ENCODE measurements at regions not wholly inside any gene's neighbourhood (a gene's known extent, or its start where the extent isn't known, plus 50 kb on each side); places are given as distances from the start of the nearest gene placed in this dataset.

DNA sequence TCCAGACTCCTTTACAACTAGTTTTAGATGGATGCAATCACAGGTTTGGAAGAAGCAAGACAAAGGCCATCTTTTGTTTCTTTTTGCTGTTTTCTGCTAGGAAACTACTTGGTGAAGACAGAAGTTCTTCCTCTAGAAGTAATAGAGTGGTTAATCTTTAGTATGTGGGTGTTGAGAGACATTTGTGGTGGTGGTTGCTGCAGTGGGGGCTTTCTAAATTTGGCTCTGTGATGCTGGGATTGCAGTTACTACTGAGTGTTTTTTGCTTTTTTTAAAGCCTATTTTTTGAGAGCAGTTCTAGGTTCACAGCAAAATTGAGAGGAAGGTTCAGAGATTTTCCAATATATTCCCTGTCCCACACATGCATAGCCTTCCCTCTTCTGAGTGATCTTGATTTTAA is 120.0 kb downstream of the AASDHPPT start:
- H3K4me3 ChIP-seq (ENCODE audit: low read depth, low read length) = no peak overlapping the region

DNA sequence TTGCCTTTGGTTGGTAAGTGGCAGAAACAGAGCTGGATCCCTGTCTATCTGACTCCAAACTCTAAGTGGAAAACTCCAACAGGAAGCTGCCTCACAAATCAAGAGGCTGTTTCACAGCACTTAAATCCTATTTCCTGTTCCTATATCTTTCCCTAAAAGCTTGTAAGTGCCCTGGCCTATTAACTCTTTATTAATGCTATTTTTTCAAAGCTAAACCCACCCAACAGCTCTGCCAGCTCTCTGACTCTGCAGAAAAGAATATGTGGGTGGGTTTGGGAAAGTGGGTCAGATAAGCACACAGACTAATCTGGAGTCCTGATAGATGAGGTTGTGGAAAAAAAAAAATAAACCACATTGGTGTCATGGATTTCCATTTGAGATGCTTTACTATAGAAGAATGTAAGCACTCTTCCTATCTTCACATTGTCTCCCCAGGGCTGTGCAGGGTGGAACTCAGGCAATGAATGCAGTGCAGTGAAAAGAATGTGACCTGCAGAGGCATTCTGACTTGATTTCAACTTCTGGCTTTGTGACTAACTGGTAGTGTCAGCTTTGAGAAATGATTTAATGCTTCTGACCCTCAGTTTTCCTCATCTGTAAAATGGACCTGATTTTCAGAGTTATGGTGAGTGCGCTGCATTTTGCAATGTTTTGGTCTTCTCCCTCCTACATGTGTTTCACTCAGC is 125.6 kb downstream of the AASDHPPT start:
- TF ChIP-seq, protein P1, sequence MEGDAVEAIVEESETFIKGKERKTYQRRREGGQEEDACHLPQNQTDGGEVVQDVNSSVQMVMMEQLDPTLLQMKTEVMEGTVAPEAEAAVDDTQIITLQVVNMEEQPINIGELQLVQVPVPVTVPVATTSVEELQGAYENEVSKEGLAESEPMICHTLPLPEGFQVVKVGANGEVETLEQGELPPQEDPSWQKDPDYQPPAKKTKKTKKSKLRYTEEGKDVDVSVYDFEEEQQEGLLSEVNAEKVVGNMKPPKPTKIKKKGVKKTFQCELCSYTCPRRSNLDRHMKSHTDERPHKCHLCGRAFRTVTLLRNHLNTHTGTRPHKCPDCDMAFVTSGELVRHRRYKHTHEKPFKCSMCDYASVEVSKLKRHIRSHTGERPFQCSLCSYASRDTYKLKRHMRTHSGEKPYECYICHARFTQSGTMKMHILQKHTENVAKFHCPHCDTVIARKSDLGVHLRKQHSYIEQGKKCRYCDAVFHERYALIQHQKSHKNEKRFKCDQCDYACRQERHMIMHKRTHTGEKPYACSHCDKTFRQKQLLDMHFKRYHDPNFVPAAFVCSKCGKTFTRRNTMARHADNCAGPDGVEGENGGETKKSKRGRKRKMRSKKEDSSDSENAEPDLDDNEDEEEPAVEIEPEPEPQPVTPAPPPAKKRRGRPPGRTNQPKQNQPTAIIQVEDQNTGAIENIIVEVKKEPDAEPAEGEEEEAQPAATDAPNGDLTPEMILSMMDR (IDR thresholded peaks at IDR 0.05; ENCODE audit: low read depth, low read length) = no peak
- TF ChIP-seq, protein P2, sequence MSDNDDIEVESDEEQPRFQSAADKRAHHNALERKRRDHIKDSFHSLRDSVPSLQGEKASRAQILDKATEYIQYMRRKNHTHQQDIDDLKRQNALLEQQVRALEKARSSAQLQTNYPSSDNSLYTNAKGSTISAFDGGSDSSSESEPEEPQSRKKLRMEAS (IDR thresholded peaks at IDR 0.05; ENCODE audit: low read depth, low read length) = no peak
- TF ChIP-seq POLR2A (IDR thresholded peaks at IDR 0.05; ENCODE audit: extremely low read depth, insufficient read length) = no peak
- TF ChIP-seq MYC (IDR thresholded peaks at IDR 0.05; ENCODE audit: low read depth, low read length) = no peak
- no peak overlapping the region for H3K4me3 ChIP-seq (ENCODE audit: low read depth, low read length)
- DNase-seq (ENCODE audit: low read depth) = no peak

More for the DNA sequence above, 120.0 kb downstream of the AASDHPPT start:
- no peak for DNase-seq (ENCODE audit: low read depth)
- TF ChIP-seq, protein P2 (IDR thresholded peaks at IDR 0.05; ENCODE audit: low read depth, low read length) = no peak
- TF ChIP-seq POLR2A (IDR thresholded peaks at IDR 0.05; ENCODE audit: extremely low read depth, insufficient read length) (no peak), MYC (IDR thresholded peaks at IDR 0.05; ENCODE audit: low read depth, low read length) (no peak)
- TF ChIP-seq, protein P1 (IDR thresholded peaks at IDR 0.05; ENCODE audit: low read depth, low read length) = no peak

DNA sequence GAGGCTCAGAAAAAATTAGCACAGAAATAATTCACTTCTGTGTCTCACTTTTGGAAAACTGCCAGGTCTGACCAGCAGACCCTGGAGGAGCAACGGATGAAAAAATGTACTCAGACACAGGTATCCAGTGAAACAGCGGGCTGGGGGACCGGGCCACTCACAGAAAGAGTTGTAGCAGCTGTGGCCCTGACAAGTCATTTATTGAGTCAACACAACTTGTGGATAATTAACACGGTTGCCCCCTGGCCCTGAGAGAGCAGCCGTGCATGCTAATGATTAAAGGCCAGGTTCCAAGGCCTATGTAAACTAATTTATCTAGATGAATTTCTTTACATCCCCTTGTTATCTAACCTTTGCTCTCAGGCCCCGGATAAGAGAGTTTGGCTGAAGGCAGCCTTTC is 131.3 kb downstream of the AASDHPPT start:
- TF ChIP-seq MYC (IDR thresholded peaks at IDR 0.05; ENCODE audit: low read depth, low read length) (no peak), POLR2A (IDR thresholded peaks at IDR 0.05; ENCODE audit: extremely low read depth, insufficient read length) (no peak)
- TF ChIP-seq, protein P1 (IDR thresholded peaks at IDR 0.05; ENCODE audit: low read depth, low read length) = no peak
- TF ChIP-seq, protein P2 (IDR thresholded peaks at IDR 0.05; ENCODE audit: low read depth, low read length) = no peak
- H3K4me3 ChIP-seq (ENCODE audit: low read depth, low read length) = no peak overlapping the region
- DNase-seq (ENCODE audit: low read depth) = no peak

DNA sequence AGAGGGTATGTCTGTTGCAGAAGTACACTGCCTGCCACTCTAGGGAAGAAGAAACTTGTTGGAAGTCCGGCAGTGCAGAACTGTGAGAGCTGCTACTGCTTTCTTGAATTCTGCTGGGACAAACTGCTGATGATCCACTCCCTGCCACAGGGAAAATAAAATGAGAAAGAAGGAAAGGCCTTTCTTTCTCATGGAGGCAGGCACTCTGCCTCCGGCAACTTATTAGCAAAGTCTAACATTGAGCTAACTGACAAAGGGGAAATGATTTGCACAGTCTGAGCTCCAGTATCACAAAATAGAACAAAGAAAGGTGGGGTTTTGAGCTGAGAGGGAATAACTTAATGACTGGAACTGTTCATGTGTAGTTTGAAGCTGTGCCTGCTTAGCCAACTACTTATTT is 134.6 kb downstream of the AASDHPPT start:
- TF ChIP-seq, protein P1 (IDR thresholded peaks at IDR 0.05; ENCODE audit: low read depth, low read length) = no peak
- TF ChIP-seq MYC (IDR thresholded peaks at IDR 0.05; ENCODE audit: low read depth, low read length) (no peak), POLR2A (IDR thresholded peaks at IDR 0.05; ENCODE audit: extremely low read depth, insufficient read length) (no peak)
- TF ChIP-seq, protein P2 (IDR thresholded peaks at IDR 0.05; ENCODE audit: low read depth, low read length) = no peak
- DNase-seq (ENCODE audit: low read depth) = no peak
- H3K4me3 ChIP-seq (ENCODE audit: low read depth, low read length) = no peak overlapping the region

DNA sequence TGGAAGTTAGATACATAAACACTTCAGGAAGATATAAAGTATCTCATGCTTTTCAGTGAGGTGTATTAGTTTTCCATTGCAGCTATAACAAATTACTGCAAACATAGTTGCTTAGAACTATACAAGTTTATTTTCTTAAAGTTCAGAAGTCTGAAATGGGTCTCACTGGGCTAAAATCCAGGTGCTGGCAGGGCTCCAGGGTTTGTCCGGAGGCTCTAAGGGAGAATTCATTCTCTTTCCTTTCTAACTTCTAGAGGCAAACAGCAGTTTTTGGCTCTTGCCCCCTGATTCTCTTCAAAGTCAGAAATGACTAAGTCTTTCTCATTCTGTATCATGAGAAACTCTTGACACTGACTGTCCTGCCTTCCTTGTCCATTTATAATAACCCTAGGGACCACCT is 138.8 kb downstream of the AASDHPPT start:
- no peak overlapping the region for H3K4me3 ChIP-seq (ENCODE audit: low read depth, low read length)
- no peak for DNase-seq (ENCODE audit: low read depth)
- TF ChIP-seq, protein P2 (IDR thresholded peaks at IDR 0.05; ENCODE audit: low read depth, low read length) = no peak

DNA sequence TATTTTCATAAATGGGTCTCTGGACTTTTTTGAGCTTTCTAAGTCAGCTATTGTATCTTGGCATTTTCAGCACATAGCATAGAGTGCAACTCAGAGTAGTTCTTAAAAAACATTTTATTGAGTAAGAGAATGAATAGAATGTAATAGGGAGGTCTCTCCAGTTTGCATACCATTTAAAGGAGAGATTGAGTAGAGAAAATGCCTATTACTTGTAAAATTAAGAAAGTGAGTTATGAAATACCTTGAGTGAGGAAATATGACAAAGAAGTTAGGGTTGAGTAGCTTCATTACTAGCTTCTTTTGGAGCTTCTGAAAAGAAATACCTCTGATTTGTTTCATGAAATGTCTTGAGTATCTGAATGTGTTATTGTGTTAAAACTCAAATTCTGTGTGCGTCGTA is 140.0 kb downstream of the AASDHPPT start:
- no peak overlapping the region for H3K4me3 ChIP-seq (ENCODE audit: low read depth, low read length)
- no peak for DNase-seq (ENCODE audit: low read depth)
- TF ChIP-seq, protein P2 (IDR thresholded peaks at IDR 0.05; ENCODE audit: low read depth, low read length) = no peak
- TF ChIP-seq MYC (IDR thresholded peaks at IDR 0.05; ENCODE audit: low read depth, low read length) (no peak), POLR2A (IDR thresholded peaks at IDR 0.05; ENCODE audit: extremely low read depth, insufficient read length) (no peak)
- TF ChIP-seq, protein P1 (IDR thresholded peaks at IDR 0.05; ENCODE audit: low read depth, low read length) = no peak
